ENCODE measurements at regions not wholly inside any gene's neighbourhood (a gene's known extent, or its start where the extent isn't known, plus 50 kb on each side); places are given as distances from the start of the nearest gene placed in this dataset.

DNA sequence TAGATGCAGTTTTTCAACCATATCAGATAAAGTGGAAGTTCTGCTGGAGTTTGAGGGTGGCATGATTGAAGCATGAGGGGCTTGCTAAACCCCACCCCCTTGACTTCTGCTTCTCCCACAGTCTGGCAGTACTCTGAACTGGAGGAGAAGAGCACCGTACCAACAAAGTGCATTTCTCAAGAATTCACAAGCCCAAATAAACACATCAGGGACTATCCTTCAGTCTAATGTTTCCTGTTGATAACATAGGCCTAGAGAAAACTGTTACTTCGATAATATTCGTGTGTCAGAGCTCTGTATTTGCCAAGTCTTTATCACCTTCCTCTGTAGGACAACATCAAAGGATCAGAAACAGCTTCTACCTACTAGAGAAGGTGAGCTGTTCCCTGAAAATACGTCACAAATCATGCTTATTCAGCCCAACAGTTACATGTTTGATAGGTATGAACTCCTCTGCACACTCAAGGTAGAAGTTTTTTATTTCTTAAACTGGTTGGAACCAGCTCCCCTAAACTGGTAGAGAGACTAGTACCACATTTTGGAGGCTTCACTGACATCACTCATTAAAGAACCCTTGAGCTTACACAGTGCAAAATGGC is 117.8 kb upstream of the PRNP start:
- CTCF ChIA-PET = interaction anchor here (1.0 kb wide), 1 partner anchor 24 kb away, joined by 3 read pairs; no protein-coding TSS in a partner anchor
- POLR2A ChIA-PET = interaction anchor here (0.6 kb wide), 1 partner anchor 27 kb away, joined by 3 read pairs; no protein-coding TSS in a partner anchor

DNA sequence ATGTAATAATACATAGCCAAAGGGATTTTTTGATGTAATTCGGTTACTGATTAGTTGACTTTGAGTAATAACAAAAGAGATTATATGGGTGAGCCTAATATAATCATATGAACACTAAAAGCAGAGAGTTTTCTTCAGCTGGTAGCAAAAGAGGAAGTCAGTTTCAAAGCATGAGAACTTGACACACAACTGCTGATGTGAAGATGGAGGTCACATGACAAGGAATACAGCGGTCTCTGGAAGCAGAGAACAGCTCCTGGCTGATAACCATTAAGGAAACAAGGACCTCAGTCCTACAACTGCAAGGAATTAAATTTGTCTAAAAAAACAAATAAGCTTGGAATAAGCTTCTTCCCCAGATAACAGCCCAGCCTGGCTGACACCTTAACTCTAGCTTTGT is 119.1 kb upstream of the PRNP start:
- POLR2A ChIA-PET = no interaction called here

DNA sequence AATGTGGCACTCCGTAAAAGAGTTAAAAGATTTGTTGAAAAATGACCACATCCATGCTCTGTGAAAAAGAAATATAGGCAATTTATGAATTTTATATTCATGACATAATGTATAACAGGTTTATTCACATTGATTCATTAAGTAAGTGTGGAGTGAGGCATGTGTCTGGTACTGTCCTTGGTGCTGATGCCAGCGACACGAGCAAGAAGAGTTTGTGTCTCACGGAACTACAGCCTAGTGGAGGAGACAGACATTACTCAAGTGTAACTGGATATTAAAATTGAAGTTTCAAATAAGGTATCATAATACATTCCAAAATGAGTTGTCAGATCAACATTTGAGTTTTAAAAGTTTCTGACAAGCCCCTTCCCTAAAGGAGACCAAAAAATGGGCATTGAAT is 122.7 kb upstream of the PRNP start:
- CTCF ChIA-PET = no interaction called here
- POLR2A ChIA-PET = no interaction called here

More for the DNA sequence above, 119.1 kb upstream of the PRNP start:
- CTCF ChIA-PET = no interaction called here

DNA sequence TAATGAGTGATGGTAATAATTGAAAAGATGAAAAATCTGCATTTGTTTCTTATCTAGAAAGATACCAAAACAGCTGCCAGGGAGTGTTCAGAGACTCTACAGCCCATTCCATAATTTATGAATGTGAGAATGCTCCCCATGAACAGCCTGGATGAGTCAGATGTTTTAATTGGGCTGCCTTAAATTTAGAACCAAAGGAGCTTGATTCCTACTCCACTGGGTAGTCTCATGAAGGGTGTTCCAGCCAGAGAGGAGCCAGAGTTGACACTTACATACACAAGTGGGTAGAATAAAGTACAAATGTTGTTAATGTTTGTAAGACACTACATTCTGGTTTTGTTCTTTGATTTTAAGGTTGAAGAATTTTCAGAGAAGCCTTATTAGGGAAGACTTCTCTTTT is 123.2 kb upstream of the PRNP start:
- ChIA-PET CTCF (no interaction called here), POLR2A (no interaction called here)

DNA sequence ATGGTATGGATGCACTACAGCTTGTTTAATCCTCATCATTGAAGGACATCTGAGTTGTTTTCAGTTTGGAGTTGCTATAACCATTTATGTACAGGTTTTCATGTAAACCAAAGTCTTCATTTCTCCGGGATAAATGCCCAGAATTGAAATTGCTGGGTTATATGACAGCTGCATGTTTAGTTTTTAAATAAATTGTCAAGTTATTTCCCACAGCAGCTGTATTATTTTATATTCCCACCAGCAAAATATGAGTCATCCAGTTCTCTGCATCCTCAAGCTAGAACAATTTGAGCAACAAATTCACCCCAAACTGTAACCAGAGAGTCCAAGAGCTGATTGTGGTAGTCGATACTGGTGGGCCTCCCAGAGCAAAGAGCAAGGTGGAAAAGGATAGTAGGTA is 125.6 kb upstream of the PRNP start:
- POLR2A ChIA-PET = no interaction called here

DNA sequence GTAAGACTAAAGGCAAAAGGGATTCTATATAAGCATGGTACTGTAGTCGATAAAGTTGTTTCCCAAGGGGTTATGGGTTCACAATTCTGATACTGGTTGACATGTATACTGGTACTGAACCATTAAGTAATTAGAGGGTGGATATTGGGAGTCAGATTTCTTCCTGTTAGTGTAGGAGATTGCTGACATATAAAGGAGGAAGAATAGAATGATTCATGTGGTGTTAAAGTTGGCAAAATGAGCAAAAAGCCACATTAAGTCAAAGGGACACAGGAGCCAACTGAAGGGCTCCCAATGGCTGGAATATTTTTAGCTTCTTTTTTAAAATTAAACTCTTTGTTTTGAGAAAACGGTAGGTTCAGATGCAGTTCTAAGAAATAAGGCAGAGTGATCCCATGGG is 126.3 kb upstream of the PRNP start:
- ChIA-PET POLR2A (no interaction called here), CTCF (no interaction called here)

More for the DNA sequence above, 125.6 kb upstream of the PRNP start:
- CTCF ChIA-PET = no interaction called here

DNA sequence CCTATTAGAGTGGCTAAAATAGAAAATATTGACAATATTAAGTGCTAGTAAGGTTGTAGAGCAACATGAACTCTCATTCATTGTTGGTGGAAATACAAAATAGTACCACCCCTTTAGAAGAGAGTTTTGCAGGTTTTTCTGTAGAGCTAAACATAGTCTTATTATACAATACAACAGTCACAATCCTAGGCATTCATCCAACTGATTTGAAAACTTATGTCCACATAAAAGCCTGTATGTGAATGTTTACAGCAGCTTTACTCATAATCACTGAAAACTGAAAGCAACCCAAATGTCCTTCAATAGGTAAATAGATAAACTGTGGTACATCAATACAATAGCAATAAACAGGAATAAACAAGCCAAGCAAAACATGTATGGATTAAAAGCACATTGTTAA is 127.2 kb upstream of the PRNP start:
- POLR2A ChIA-PET = no interaction called here
- CTCF ChIA-PET = no interaction called here

DNA sequence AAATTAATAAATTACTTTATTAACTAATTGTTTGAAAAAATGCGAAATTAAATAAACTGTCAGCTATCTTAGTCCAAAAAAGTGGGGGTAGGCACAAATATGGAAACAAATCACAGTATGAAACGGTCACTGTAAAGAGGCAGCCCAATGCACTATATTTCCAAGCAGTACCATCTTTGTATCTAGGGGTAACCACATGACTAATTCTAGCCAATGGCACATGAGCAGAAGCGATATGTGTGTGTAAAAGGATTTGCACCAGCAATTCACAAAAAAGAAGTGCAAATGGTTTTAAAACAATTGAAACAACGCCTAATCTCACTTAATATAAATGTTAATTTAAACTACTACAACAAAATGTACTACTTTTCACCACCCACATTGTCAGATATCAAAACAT is 129.5 kb upstream of the PRNP start:
- POLR2A ChIA-PET = no interaction called here
- CTCF ChIA-PET = no interaction called here

DNA sequence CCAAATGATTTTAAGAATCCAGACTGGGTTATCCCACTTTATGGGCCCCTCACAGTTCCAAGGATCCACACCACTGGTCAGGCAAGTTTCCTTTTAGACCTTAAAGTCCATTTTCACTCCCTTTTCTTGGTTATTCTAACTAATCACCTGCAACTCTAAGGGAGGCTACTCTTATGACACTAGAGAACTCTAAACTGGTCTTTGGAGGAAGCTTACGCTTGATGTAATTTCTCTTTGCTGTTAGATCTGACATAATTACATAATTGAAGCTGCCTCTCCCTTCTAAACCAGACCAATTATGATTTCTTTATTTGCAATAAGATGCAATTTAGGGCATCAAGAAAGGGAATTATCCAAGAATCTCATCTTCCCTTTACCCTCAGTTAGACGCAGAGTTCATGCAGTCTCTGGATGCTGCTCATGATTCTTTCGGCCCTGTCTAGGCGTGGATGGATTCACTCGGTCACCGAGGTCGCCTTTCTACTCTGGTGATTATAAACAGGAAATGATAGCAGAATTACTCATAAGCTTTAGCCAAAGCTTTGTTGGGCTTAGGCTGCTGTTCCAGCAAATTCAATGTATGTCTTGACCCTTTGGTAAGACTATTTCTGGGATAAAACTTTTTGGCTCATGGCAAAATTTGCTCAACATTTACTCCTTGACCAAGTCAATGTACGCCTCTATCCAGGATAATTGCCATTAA is 130.9 kb upstream of the PRNP start:
- ChIA-PET CTCF (no interaction called here), POLR2A (no interaction called here)

DNA sequence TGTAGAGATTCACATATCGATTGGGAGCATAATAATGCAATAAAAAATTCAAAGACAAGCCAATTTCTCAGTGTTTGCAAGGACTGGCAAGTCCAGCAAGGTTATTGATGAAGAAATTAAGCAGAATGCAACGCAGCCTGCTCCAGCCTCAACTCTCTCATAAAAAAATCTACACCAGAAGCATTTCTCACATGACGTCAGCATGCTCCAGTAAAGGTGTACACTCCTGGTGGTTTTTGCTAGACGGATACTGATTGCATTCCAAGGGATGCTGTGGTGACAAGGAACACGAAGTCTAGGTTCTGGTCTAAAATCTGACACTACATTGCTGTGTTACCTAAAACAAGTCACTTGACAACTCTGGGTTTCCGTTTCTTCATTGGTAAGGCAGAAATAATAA is 131.9 kb upstream of the PRNP start:
- POLR2A ChIA-PET = no interaction called here
- CTCF ChIA-PET = no interaction called here

DNA sequence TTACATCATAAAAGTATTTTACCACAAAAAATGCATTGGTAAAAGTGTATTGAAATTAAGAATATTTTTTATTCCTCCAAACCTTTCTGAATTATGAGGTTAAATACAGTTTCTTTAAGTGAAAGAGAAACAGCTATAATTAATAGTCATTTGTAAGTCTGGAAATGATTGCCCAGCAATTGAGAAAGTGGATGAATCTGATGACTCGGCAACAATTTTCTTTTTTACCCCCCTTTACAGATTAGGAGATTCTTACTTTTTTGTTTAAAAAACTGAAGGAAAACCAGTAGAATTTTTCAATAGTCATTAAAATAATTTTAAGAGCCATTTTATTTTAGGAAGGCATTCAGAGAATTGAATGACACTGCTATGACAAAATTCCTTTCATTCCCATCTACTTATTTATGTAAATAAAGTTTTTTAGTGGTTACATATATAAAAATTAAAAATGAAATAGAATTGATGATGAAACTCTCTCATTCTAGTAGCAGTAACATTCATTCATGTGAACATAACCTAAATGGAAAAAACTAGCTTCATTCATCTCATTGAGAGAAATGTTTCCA is 134.1 kb upstream of the PRNP start:
- ChIA-PET POLR2A (no interaction called here), CTCF (no interaction called here)

DNA sequence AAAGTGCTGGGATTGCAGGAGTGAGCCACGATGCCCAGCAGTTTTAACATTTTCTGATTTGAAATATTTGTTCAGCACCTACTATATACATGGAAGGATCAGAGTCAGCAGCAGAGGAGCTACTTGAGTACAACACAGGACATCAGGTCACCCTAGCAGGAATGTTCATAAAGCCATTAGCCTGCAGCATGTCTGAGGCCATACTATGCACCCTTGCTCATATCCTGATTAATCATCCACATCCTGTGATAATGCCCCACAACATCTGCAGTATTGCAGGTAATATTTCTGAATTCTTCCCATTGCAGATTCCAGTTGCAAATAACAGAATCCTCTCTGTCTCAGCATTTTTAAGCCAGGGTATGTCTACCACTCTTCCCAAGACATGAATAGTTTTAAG is 135.5 kb upstream of the PRNP start:
- CTCF ChIA-PET = no interaction called here
- POLR2A ChIA-PET = no interaction called here

DNA sequence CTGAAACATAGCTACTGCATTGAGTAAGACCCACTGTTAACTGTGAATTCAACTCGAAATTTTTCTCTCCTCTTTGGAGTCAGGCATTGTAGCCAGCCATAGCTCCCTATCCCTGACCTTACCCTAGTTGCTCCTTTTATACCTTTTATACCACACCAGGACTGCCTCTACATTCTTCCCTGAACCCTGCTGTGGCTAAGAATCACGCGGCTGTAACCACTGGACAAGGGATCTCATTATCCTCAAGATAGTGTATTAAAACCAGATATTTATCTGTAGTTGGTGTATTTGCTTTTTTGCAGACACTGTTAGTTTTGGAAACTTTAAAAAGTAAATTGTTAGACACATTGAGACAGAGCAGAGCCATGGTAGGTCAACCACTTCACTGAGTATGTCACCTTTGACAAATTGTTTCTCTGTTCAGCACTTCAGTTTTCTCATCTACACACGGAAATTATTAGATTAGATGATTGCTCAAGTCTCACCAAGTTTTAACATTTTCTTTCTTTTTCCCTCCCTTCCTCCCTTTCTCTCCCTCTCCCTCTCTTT is 136.5 kb upstream of the PRNP start:
- CTCF ChIA-PET = no interaction called here
- POLR2A ChIA-PET = no interaction called here

DNA sequence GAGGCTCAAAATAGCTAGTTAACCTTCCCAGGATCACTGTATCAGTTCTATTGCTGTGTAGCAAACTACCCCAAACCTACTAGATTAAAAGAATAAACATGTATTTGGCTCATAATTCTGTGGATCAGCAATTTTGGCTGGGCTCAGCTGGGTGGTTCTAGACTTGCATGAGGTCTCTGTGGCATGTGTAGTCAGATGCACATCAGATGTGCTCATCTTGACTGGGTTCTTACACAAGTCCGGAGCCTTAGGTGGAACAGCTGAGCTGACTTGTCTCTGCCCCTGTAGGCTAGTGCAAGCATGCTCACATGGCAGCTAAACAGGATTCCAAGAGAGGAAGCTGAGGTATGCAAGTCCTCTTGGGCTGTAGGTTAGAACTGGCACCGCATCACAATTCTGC is 137.7 kb upstream of the PRNP start:
- ChIA-PET POLR2A (no interaction called here), CTCF (no interaction called here)

DNA sequence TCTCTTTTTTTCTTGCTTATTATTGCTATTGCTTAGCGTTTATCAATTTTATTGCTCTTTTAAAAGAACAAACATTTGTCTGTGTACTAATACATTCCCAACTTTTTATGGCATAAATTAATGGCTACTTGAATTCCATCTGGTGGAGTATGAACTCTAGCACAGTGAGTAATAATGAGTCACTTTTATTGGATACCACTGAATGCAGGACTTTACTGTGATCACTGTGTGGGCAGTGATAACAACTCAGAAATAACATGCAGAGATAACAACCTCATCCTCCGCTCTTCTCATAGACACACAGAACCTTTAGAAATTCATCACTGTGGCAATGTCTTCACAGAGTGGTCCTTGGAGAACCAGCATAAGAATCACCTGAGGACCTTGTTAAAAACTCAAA is 139.5 kb upstream of the PRNP start:
- POLR2A ChIA-PET = no interaction called here
- CTCF ChIA-PET = no interaction called here

DNA sequence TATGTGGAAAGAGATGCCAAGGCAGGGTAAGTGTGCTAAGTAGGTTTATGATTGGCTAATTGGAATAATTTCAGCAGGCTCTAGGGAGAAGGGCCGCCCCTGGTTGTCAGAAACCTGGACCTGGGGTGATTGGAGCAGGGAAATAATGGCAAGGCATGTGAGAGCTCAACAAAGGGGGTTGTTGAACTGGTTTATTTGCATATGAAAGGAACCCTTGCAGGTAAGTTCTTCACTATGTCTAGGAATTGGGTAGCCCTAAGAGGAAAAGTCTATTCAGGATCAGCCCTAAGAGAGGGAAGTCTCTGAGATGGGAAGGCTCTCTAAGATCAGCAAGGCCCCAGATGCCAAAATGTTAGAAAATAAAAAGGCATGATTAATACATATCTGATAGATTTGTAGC is 139.9 kb upstream of the PRNP start:
- ChIA-PET CTCF (no interaction called here), POLR2A (no interaction called here)

DNA sequence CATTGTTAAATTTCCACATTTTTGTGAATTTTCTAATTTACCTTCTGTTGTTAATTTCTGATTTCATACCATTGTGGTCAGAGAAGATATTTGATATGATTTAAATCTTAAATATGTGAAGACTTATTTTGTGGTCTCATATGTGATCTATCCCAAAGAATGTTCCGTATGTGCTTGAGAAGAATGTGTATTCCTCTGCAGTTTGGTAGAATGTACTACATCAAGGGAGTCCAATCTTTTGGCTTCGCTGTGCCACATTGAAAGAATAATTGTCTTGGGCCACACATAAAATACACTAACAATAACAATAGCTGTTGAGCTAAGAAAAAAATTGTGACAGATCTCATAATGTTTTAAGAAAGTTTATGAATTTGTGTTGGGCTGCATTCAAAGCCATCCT is 140.7 kb upstream of the PRNP start:
- POLR2A ChIA-PET = no interaction called here
- CTCF ChIA-PET = no interaction called here

DNA sequence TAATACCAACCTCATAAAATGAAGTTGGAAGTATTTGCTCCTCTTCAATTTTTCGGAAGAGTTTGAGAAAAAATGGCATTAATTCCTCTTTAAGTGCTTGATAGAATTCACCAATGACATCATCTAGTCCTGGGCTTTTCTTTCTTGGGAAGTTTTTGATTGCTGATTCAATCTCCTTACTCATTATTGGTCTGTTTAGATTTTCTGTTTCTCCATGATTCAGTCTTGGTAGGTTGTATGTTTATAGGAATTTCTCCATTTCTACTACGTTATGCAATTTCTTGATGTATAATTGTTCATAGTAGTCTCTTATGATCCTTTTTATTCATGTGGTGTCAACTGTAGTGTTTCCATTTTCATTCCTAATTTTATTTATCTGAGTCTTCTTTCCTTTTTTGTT is 141.5 kb upstream of the PRNP start:
- ChIA-PET CTCF (no interaction called here), POLR2A (no interaction called here)

DNA sequence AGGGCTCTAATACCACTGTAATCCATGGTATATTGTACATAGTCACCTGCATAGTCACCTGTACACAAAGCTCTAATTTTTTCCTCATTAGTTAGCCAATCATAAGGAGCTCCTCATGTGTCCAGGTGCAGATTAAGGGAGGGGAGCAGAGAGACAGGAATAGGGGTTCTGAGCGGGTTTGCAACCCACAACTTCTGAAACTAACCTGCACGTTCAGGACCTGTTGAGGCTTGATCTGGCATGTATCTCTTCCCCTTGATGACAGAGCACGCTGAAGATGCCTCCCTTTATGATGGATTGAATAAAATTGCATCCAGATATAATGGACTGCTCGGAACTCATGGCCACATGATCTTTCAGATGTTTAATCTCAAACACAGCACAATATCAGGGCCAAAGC is 144.0 kb upstream of the PRNP start:
- ChIA-PET CTCF (no interaction called here), POLR2A (interaction anchor here (0.5 kb wide), 1 partner anchor 26 kb away, joined by 3 read pairs; no protein-coding TSS in a partner anchor)

DNA sequence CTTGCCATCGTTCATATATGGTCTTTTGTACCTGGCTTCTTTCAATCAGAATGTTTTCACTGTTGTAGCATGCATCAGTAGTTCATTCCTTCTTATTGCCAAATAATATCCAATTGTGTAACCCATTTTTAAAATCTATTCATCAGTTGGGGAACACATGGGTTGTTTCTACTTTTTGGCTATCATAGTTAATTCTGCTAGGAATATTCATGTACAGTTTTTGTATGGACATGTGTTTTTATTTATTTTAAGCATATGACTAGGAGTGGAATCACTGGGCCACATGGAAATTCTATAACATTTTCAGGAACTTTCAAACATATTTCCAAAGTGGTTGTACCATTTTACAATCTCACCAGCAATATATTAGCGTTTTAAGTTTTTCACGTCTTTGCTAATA is 151.9 kb upstream of the PRNP start:
- ChIA-PET POLR2A (no interaction called here), CTCF (no interaction called here)

DNA sequence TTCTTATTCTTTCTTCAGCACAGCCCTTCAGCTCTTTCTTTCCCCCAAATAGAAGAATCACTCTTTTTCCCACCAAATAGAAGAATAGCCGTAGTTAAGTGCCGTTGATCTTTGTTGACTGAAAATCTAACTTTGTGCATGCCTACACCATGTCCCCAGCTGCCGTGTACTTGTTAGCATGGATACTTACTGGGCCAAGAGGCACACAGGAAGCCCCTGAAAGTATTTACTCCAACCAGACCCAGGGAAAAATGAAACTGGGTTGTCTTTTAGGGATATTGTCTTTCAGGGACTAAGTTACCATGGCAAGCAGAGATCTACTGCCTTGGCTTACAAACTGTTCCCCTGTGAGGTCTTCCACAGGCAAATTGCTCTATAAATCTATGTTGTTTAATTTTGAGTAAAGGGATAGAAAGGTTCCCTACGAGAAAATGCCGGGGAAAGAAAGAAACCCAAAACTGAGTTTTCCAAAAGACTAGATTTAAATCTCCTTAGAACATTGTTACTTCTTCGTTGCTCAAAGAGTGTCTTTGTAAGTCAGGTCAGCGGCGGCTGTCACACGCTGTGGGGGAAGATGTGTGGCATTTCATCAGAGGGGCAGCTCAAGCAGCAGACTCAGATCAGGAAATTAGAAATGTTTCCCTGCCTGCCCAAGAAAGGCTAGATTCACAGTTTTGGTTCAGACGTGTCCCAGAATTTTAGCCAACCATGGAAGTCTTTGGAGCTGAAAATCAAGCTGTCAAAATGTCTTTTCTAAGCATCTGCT is 152.7 kb upstream of the PRNP start:
- ChIA-PET CTCF (no interaction called here), POLR2A (no interaction called here)
